GM18861 (cell line): ENCODE measurements at regions not wholly inside any gene's neighbourhood (a gene's known extent, or its start where the extent isn't known, plus 50 kb on each side); places are given as distances from the start of the nearest gene placed in this dataset.
"Not testable (repeated sequence)": the region's sequence is repeated elsewhere in the genome, so short reads cannot be mapped to it uniquely, and the experiment has no call there.

Source experiments
- ATAC-seq: cut with Tn5 transposase; IDR thresholded peaks from one replicate; pipeline ENCODE4 v1.9.1; 2021; ENCODE audit not compliant: unreplicated experiment

GRCh38 chr10:25707976-25708671 is 225.9 kb upstream of the MYO3A start:
- no peak for ATAC-seq

DNA sequence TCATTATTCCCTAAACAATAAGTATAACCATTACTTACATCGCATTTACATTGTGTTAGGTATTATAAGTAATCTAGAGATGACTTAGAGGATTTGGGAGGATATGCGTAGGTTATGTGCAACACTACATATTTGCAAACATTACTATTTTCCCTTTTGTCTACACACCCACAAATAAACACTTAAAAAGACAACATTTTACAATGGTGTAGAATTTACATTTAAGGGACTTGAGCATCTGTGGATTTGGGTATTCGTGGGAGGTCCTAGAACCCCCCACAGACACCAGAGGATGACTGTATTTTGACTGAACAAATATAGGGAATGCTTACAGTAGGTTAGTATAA is 220.2 kb upstream of the MYO3A start:
- ATAC-seq: no peak

DNA sequence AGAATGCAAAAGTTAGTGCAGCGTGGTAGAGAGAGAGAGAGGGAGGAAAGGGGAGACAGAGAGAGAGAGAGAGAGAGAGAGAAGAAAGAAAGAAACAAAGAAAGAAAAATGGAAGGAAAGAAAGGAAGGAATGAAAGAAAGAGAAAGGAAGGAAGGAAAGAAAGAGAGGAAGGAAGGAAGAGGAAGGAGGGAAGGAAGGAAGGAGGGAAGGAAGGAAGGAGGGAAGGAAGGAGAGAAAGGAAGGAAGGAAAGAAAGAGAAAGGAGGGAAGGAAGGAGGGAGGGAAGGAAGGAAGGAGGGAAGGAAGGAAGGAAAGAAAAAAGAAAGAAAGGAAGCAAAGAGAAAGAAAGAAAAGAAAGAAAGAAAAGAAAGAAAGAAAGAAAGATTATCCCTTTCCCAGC is 209.8 kb upstream of the MYO3A start:
- no peak for ATAC-seq

DNA sequence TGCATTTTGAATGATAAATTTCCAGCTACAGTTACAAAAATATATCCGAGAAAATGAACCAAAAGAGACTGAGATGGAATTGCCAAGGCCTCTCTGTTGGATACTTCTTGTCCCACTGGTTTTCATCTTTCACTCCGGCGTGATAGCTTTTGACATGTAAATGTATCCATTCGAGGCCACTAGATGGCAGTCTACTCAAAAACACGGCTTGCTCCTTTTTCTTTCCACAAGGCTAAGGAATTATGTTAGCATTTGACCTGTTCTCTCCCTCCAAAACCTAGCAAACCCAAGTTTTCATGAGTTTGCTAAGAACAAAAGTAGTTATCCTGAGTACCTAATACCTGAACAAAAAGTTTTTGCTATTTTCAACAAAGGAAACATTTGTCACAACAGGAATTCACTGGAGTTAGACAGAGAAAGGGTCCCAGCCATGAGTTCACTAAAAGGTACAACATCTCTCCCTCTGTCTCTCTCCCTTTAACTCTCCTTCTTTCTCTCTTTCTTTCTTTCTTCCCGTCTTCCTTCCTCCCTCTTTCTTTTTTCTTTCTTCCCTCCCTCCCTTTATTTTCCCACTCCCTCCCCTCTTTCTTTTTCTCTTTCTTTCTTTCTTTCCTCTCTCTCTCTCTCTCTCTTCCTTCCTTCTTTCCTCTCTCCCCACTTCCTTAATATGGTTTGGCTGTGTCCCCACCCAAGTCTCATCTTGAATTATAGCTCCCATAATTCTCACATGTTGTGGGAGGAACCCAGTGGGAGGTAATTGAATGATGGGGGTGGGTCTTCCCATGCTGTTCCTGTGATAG is 207.9 kb upstream of the MYO3A start:
- peak; percentile 74 for ATAC-seq

DNA sequence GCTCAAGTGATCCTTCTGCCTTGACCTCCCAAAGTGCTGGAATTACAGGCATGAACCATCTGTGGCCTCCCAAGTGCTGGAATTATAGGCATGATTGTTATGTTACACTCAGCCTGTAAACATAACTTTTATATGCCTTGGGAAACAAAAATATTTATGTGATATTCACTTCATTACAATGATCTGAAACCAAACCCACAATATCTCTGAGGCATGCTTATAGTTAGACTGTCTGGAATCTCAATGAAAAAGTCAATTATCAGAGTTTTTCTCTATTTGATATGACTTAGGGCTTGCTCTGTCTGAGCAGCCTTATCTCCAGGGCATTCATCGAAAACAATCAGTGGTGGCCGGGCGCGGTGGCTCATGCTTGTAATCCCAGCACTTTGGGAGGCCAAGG is 195.3 kb upstream of the MYO3A start:
- ATAC-seq: no peak

DNA sequence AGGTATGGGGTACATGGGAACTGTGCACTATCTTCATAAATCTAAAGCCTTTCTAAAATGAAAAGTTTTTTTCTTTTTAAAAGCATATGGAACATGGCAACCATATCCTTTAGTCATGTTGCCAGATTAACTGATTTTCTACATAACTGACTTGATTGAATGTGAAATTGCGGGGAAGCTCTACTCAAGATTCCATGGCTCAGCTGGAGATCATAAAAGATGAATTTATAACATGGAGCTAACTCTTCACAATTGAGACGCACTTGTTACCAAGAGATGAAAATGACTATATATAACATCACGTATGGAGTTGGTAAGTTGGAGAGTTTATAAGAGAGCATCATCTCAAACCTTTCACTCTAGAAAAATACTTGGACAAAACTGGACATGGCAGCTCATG is 190.2 kb upstream of the MYO3A start:
- no peak for ATAC-seq

- no peak for ATAC-seq
Observed at GRCh38 chr10:25744574-25744973, 189.5 kb upstream of the MYO3A start.

DNA sequence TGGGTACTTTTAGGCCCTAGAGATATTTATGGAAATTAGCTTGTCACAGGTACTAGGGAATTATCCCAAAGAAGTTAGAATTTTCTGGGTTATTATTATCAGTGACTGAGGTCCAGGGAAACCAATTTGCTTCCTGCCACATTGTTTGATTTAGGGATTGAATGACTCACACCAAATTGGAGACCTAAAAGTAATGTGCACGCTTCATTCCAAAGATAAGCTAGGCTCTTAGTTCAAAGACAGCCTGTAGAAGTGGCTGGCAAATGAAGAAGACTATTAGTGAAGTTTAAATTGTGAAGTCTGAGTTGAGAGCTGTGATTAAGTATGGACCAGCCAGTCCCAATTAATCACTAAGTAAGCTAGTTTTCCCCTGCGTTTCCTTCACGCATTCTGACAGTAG is 188.1 kb upstream of the MYO3A start:
- ATAC-seq: no peak

GRCh38 chr10:25747084-25747483 is 186.9 kb upstream of the MYO3A start:
- no peak for ATAC-seq

DNA sequence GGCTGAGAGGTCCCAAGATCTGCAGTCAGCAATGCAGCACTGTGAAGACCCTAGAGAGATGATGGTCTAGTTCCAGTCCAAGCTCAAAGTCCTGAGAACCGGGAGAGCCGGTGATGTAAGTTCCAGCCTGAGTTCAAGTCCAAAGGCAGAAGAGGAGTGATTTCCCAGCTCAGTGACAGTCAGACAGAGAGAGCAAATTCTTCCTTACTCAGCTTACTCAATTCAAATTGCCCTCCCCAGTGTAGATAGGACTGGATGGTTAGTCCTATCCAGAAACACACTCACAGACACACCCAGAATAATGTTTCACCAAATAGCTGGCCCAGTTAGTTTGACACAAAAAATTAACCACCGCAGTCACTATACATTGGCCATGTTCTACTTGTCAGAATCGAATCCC is 185.5 kb upstream of the MYO3A start:
- ATAC-seq: no peak

DNA sequence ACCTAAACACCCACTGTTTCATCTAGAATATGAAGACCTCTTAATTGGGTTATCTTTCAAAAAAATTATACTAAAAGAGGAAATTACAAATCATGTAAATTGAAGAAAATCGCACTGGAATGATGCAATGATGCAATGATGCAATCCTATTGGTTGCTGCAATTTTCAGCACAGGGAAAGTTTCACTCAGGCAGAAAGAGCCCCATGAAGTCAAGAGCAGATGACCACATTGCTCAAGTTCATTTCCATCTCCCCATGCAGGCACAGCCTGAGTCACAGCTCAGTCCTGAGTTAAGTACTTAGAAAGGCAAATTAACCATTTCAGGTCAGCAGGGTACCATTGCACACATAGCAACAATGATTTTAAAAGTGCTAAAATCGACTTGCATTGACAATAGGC is 180.3 kb upstream of the MYO3A start:
- no peak for ATAC-seq

- ATAC-seq: not testable (repeated sequence)
Observed at GRCh38 chr10:25755874-25756273, 178.2 kb upstream of the MYO3A start.

GRCh38 chr10:25756784-25757183 is 177.2 kb upstream of the MYO3A start:
- ATAC-seq: no peak

GRCh38 chr10:25758041-25758457 is 176.0 kb upstream of the MYO3A start:
- ATAC-seq: no peak

- ATAC-seq: no peak
Observed at GRCh38 chr10:25758511-25758910, 175.5 kb upstream of the MYO3A start.

- no peak for ATAC-seq
Observed at GRCh38 chr10:25761937-25762336, 172.1 kb upstream of the MYO3A start.

- ATAC-seq: no peak
Observed at GRCh38 chr10:25766213-25766612, 167.8 kb upstream of the MYO3A start.

DNA sequence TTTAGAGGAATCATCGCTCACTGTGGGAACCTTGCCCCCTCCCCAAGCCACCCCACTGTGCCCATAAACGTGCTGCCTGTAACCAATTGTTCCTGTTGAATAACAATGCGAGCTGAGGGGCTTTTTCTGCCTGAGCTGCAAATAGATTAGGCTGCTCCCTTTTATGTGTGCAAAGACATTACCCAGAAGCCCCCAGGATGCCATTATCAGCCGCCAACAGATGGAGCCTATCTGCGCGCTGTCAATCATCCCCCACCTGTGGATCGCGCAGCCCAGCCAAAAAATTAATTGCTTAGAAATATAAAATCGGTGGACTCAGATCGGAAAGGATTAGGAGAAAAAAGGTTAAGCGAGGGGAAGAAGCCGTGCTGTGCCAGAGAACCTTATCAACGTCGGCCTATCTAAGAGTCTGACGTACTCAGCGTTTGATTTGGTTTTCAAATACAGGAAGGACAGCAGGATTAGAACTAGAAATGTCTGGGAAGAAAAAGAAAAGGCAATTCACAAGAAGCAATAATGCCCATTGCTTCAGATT is 167.3 kb upstream of the MYO3A start:
- ATAC-seq: no peak

DNA sequence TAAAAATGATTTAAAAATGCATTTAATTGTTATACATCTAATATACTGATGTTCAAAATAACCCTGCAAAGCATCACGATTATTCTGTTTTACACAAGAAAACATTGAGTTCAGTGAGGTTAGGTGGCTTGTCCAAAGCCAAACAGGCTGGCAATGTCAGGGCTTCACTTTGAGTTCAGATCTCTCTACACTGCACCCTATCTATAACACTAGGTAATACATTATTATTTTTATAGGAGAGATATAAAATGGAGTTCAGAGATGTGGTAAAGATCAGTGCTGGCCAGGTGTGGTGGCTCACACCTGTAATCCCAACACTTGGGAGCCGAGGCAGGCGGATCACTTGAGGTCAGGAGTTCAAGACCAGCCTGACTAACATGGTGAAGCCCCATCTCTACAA is 165.9 kb upstream of the MYO3A start:
- ATAC-seq: no peak

DNA sequence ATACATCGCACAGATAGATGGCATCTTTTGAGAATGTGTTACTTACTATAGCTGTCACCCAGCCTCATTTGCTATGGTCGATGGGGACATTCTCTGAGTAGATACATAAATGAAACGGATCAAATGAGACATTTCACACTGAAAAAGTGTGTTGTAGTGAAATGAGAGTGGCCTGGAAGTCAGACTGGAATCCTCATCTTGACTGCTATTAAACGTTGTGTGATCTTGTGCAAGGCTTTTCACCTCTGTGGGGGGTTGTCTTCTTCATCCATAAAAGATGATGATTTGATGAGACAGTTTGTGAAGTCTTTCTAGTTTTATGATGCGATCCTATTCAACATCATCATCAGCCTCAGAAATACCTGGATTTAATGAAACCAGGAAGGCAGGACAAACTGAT is 155.4 kb upstream of the MYO3A start:
- ATAC-seq: no peak

- ATAC-seq: no peak
Observed at GRCh38 chr10:25786161-25786560, 147.9 kb upstream of the MYO3A start.

DNA sequence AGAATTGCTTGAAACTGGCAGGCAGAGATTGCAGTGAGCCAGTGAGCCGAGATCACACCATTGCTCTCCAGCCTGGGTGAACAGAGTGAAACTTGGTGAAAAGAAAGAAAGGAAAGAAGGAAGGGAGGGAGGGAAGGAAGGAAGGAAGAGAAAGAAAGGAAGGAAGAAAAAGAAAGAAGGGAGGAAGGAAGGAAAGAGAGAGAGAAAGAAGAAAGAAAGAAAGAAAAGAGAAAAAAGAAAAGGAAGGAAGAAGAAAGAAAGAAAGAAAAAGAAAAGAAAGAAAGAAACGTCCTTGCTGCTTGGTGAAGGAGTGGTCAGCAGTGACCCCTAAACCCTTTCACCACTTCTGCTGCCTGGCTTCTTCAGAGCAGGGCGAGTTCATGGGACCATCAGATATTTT is 147.1 kb upstream of the MYO3A start:
- no peak for ATAC-seq
